Activated B cell treated with CpG ODN at 0.5 μM for 24 hours (primary cell): ENCODE measurements at regions not wholly inside any gene's neighbourhood (a gene's known extent, or its start where the extent isn't known, plus 50 kb on each side); places are given as distances from the start of the nearest gene placed in this dataset.
"Not testable (repeated sequence)": the region's sequence is repeated elsewhere in the genome, so short reads cannot be mapped to it uniquely, and the experiment has no call there.

Experiments
- ATAC-seq: fragments of 200-7000 bp; cut with Tn5 transposase; one replicate; pipeline ENCODE4 v1.10.0; 2021; ENCODE audit warnings: low read depth, mild to moderate bottlenecking, moderate library complexity
- CTCF ChIA-PET: fragments of 350-600 bp; sonication (Branson Sonifier 250); formaldehyde crosslinking; loops from one replicate; lab custom pipeline; 2021; ENCODE audit warnings: antibody characterized with exemption; lab: Charles Lee
- POLR2A ChIA-PET: fragments of 350-600 bp; sonication (Branson Sonifier 250); formaldehyde crosslinking; loops from one replicate; lab custom pipeline; 2021; ENCODE audit warnings: antibody characterized with exemption; lab: Charles Lee
- DNase-seq: peaks from one replicate; pipeline ENCODE4 v3.0.0; 2022
- H3K27ac Mint-ChIP-seq: one replicate; pipeline ENCODE4 v1.8.0; 2020; ENCODE audit warnings: mixed read lengths
- H3K27me3 Mint-ChIP-seq: one replicate; pipeline ENCODE4 v1.8.0; 2021; ENCODE audit warnings: mixed read lengths
- H3K36me3 Mint-ChIP-seq: one replicate; pipeline ENCODE4 v1.8.0; 2021; ENCODE audit warnings: low read depth, mixed read lengths
- H3K4me1 Mint-ChIP-seq: one replicate; pipeline ENCODE4 v1.8.0; 2021; ENCODE audit warnings: mixed read lengths
- H3K4me3 Mint-ChIP-seq: one replicate; pipeline ENCODE4 v1.8.0; 2020; ENCODE audit warnings: mild to moderate bottlenecking, mixed read lengths
- H3K9me3 Mint-ChIP-seq: one replicate; pipeline ENCODE4 v1.8.0; 2020; ENCODE audit warnings: mixed read lengths
- intact Hi-C: fragments of 100-400 bp; cut with micrococcal nuclease; formaldehyde crosslinking; loops from one replicate; pipeline ENCODE4 v1.15.1; 2024
- TF ChIP-seq, protein P1 (sequence below): fragments of 200-600 bp; IDR thresholded peaks from one replicate; pipeline ENCODE4 v1.8.0; 2022; ENCODE audit warnings: antibody characterized with exemption, mild to moderate bottlenecking

DNA sequence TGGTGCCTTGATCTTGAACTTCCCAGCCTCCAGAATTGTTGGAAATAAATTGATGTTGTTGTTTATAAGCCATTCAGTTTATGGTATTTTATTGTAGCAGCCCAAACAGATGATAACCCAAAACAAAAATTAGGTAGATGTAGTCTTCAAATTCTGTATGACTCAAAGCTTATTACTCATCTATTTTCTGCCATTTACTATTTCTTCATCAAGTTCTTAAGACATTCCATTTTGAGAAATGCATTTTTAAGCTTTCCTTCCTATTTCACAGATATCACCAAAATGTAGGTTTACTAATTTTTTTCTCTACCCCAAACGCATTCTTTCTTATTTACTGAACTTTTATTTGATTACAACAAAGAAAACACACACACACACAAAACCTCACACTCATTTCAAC, 148.2 kb downstream of the RND3 start:
- ChIA-PET CTCF (no interaction called here), POLR2A (no interaction called here)
- Mint-ChIP-seq H3K27ac (no peak overlapping the region), H3K4me3 (no peak overlapping the region), H3K9me3 (no peaks in the 10 kb centered on the region), H3K36me3 (no peaks in the 10 kb centered on the region), H3K4me1 (no peaks in the 10 kb centered on the region), H3K27me3 (no peaks in the 10 kb centered on the region)
- DNase-seq (no peak), ATAC-seq (no peak)
- intact Hi-C loops: no loop called here
- TF ChIP-seq, protein P1, sequence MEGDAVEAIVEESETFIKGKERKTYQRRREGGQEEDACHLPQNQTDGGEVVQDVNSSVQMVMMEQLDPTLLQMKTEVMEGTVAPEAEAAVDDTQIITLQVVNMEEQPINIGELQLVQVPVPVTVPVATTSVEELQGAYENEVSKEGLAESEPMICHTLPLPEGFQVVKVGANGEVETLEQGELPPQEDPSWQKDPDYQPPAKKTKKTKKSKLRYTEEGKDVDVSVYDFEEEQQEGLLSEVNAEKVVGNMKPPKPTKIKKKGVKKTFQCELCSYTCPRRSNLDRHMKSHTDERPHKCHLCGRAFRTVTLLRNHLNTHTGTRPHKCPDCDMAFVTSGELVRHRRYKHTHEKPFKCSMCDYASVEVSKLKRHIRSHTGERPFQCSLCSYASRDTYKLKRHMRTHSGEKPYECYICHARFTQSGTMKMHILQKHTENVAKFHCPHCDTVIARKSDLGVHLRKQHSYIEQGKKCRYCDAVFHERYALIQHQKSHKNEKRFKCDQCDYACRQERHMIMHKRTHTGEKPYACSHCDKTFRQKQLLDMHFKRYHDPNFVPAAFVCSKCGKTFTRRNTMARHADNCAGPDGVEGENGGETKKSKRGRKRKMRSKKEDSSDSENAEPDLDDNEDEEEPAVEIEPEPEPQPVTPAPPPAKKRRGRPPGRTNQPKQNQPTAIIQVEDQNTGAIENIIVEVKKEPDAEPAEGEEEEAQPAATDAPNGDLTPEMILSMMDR: no peak

DNA sequence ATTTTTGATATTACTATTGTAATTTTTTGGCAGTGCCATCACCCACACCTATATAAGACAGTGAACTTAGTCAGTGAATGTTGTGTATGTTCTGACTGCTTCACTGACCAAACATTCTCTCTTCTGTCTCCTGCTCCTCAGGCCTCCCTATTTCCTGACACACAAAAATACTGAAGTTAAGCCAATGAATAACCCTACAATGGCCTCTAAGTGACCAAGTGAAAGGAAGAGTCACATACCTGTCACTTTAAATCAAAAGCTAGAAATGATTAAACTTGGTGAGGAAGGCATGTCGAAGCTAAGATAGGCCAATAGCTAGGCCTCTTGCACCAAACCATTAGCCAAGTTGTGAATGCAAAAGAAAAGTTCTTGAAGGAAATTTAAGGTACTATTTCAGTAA, 151.9 kb downstream of the RND3 start:
- intact Hi-C loops: no loop called here
- Mint-ChIP-seq H3K4me1 (no peaks in the 10 kb centered on the region), H3K27ac (no peak overlapping the region), H3K36me3 (no peaks in the 10 kb centered on the region), H3K9me3 (no peaks in the 10 kb centered on the region), H3K27me3 (no peaks in the 10 kb centered on the region), H3K4me3 (no peak overlapping the region)
- ATAC-seq (no peak), DNase-seq (no peak)
- TF ChIP-seq, protein P1: no peak
- CTCF ChIA-PET: no interaction called here
- POLR2A ChIA-PET: no interaction called here

DNA sequence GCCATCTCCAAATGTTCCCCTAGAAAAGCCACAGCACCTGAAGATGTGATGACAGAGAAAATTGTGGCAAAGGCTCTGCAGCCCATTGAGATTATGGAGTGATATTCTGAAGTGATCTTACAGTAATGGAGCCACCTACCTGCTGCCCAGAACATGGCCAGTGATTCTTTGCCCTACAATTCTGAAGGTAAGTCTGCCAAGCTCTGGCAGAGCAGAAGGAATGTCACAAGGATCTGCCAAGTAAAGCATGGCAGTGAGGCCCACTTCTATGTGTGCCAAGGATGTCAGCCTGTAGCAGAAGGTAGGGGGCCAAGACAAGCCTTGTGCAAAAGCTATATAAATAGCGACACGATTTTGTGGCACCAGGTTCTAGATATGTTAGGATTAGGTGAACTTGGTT, 155.1 kb downstream of the RND3 start:
- intact Hi-C loops: no loop called here
- H3K4me1 Mint-ChIP-seq: no peaks in the 10 kb centered on the region
- H3K36me3 Mint-ChIP-seq: no peaks in the 10 kb centered on the region
- CTCF ChIA-PET: no interaction called here
- POLR2A ChIA-PET: no interaction called here
- H3K9me3 Mint-ChIP-seq: no peaks in the 10 kb centered on the region
- H3K27me3 Mint-ChIP-seq: no peaks in the 10 kb centered on the region
- TF ChIP-seq, protein P1: no peak
- DNase-seq (no peak), ATAC-seq (no peak)
- H3K4me3 Mint-ChIP-seq: no peak overlapping the region
- H3K27ac Mint-ChIP-seq: no peak overlapping the region

DNA sequence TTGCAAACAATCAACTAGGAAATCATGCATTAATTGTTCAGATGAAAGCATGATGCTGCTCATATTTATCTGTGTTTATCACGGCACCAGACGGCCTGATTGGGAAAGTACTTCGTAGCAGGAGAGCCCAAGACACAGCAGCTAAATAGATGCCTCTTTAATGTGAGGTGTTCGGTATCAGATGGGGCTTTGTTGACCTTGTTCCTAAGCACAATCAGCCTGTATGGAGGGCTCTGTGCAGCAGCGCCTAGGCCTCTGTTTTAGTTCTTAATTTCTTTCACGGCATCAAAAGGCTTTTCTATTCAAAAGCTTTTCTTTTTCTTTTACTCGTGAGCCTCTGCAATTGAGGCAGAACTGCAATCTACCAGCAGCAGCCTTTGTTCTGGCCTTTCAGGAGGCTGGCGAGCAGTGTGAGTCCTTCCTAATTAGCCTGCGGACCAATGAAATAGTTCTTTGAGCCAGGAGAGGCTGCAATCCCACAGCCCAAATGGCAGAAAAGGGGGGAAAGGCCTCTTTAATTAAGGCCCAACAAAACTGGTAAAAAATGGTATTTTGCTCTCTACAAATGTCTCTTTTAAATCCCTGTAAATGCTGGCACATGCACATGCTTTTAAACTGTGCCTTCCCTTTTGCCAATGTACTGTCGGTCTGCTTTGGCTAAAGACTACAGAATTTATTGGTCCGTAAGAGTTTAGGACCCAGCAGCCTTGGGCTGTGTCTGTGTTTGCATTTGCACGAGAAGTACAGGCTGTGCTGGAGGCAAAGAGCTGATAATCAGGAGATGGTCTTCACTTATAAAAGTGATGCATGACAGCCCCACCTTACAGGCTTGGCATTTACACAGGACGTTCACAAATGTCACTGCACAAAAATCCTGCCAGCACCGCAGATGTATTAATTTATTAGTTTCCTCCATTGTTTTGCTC, 159.6 kb downstream of the RND3 start:
- DNase-seq (no peak), ATAC-seq (no peak)
- TF ChIP-seq, protein P1: no peak
- no peak overlapping the region for H3K4me3 Mint-ChIP-seq
- H3K27me3 Mint-ChIP-seq: no peaks in the 10 kb centered on the region
- POLR2A ChIA-PET: no interaction called here
- intact Hi-C loops: no loop called here
- no peaks in the 10 kb centered on the region for H3K9me3 Mint-ChIP-seq
- H3K4me1 Mint-ChIP-seq: no peaks in the 10 kb centered on the region
- H3K27ac Mint-ChIP-seq: no peak overlapping the region
- CTCF ChIA-PET: no interaction called here
- no peaks in the 10 kb centered on the region for H3K36me3 Mint-ChIP-seq

DNA sequence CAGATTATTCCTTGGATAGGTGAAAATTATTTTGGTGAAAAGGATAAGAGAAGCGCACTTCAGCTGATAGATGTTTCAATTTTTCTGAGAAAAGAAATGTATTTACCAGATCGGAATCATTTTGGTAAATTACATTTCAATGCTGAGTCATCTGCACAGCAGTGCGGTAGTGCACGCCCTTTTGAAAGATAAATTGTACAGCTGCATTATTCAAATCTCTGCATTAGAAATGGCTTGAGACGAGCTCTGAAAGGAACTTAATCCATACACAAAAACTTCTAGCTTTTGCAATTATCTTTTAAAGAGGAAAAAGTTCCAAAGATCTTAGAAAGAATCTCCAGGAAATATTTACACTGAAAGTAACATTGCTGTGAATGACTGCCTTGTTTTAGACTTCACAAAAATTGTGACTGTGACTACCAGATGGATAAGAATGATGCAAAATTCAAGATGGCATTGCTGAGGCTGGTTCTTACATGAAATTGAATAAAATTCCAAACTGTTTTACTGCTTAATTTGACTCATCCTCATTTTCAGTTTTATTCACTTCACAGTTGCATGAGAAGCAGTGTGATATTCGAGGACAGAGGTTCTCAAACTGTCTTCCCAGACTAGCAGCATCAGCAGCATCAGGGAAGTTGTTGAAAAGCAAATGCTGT, 161.7 kb downstream of the RND3 start:
- Mint-ChIP-seq H3K36me3 (no peaks in the 10 kb centered on the region), H3K9me3 (no peaks in the 10 kb centered on the region), H3K27me3 (no peaks in the 10 kb centered on the region), H3K27ac (no peak overlapping the region), H3K4me3 (no peak overlapping the region), H3K4me1 (no peaks in the 10 kb centered on the region)
- ChIA-PET CTCF (no interaction called here), POLR2A (no interaction called here)
- ATAC-seq (no peak), DNase-seq (no peak)
- intact Hi-C loops: no loop called here
- TF ChIP-seq, protein P1: no peak

DNA sequence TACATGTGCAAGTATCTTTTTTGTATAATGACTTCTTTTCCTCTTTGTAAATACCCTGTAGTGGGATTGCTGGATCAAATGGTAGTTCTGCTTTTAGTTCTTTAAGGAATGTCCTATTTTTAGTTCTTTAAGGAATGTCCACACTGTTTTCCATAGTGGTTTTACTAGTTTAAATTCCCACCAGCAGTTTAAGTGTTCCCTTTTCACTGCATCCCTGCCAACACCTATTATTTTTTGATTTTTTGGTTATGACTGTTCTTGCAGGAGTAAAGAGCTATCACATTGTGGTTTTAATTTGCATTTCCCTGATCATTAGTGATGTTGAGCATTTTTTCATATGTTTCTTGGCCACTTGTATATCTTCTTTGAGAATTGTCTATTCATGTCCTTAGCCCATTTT, 164.4 kb downstream of the RND3 start:
- H3K4me1 Mint-ChIP-seq, CTCF ChIA-PET, H3K9me3 Mint-ChIP-seq, DNase-seq, H3K27me3 Mint-ChIP-seq, POLR2A ChIA-PET, H3K27ac Mint-ChIP-seq, H3K36me3 Mint-ChIP-seq, H3K4me3 Mint-ChIP-seq, intact Hi-C loops, ATAC-seq: not testable (repeated sequence)
